IMR-90 (cell line): ENCODE measurements at regions not wholly inside any gene's neighbourhood (a gene's known extent, or its start where the extent isn't known, plus 50 kb on each side); places are given as distances from the start of the nearest gene placed in this dataset.

Experiments used
- ATAC-seq: fragments of 200-7000 bp; cut with Tn5 transposase; 2 replicates; pipeline ENCODE4 v1.9.1; 2020; ENCODE audit warnings: low read depth, mild to moderate bottlenecking, moderate library complexity
- BruUV-seq: library from RNA; stranded (reverse); fragments of 400-500 nt; replicated peaks from 2 replicates; lab custom pipeline; 2021; lab: Mats Ljungman, UMichigan
- CTCF ChIA-PET: fragments of 300-600 bp; formaldehyde crosslinking; extraction: SDS; loops from one replicate; lab custom pipeline; 2021; ENCODE audit warnings: antibody characterized with exemption; lab: Yijun Ruan, JAX
- POLR2A ChIA-PET: fragments of 300-600 bp; sonication (Branson Sonifier 250); formaldehyde crosslinking; loops from one replicate; lab custom pipeline; 2022; ENCODE audit warnings: antibody characterized with exemption; ENCODE audit not compliant: unreplicated experiment; lab: Charles Lee
- DNase-seq: peaks from one replicate; pipeline ENCODE4 v3.0.0; 2013
- H2AFZ ChIP-seq: replicated peaks from 2 replicates; pipeline ENCODE3; 2013; ENCODE audit warnings: low read length, mild to moderate bottlenecking; ENCODE audit not compliant: poor library complexity
- H2AK5ac ChIP-seq: 2 replicates; pipeline ENCODE4 v1.6.1; 2013; ENCODE audit warnings: low read depth, low read length, inconsistent platforms
- H2AK9ac ChIP-seq: replicated peaks from 2 replicates; pipeline ENCODE3; 2013; ENCODE audit warnings: mild to moderate bottlenecking, low read depth, low read length, moderate library complexity; ENCODE audit not compliant: poor library complexity
- H2BK120ac ChIP-seq: 2 replicates; pipeline ENCODE4 v1.6.1; 2013; ENCODE audit warnings: low read depth, low read length, inconsistent platforms
- H2BK15ac ChIP-seq: 3 replicates; pipeline ENCODE4 v1.6.1; 2013; ENCODE audit warnings: low read depth, low read length, inconsistent platforms
- H2BK20ac ChIP-seq: 2 replicates; pipeline ENCODE4 v1.6.1; 2013; ENCODE audit warnings: low read depth, mild to moderate bottlenecking, inconsistent platforms, low read length, moderate library complexity
- H2BK5ac ChIP-seq: 2 replicates; pipeline ENCODE4 v1.6.1; 2013; ENCODE audit warnings: mild to moderate bottlenecking, low read depth, low read length, inconsistent platforms; ENCODE audit not compliant: poor library complexity, severe bottlenecking
- H3K14ac ChIP-seq: replicated peaks from 2 replicates; pipeline ENCODE4 v1.6.1; 2013; ENCODE audit warnings: low read depth, low read length, inconsistent platforms
- H3K18ac ChIP-seq: 2 replicates; pipeline ENCODE4 v1.6.1; 2013; ENCODE audit warnings: low read depth, low read length, control low read depth
- H3K23ac ChIP-seq: 2 replicates; pipeline ENCODE4 v1.6.1; 2013; ENCODE audit warnings: low read depth, low read length, inconsistent platforms
- H3K27ac ChIP-seq: 2 replicates; pipeline ENCODE4 v1.5.1; 2013; ENCODE audit warnings: mild to moderate bottlenecking, control low read depth, low read length; ENCODE audit not compliant: insufficient read depth
- H3K27me3 ChIP-seq: 2 replicates; pipeline ENCODE4 v1.6.1; 2013; ENCODE audit warnings: low read length; ENCODE audit not compliant: control insufficient read depth, insufficient read depth
- H3K36me3 ChIP-seq: 2 replicates; pipeline ENCODE4 v1.6.1; 2013; ENCODE audit warnings: low read length, mixed read lengths; ENCODE audit not compliant: control insufficient read depth, insufficient read depth
- H3K4ac ChIP-seq: 2 replicates; pipeline ENCODE4 v1.6.1; 2013; ENCODE audit warnings: low read depth, low read length, inconsistent platforms
- H3K4me1 ChIP-seq: 2 replicates; pipeline ENCODE4 v1.6.1; 2013; ENCODE audit warnings: low read length, mixed read lengths; ENCODE audit not compliant: control insufficient read depth, insufficient read depth
- H3K4me2 ChIP-seq: 2 replicates; pipeline ENCODE4 v1.6.1; 2013; ENCODE audit warnings: low read depth, mild to moderate bottlenecking, control low read depth, low read length, moderate library complexity
- H3K4me3 ChIP-seq: 2 replicates; pipeline ENCODE4 v1.5.1; 2013; ENCODE audit warnings: low read depth, mild to moderate bottlenecking, control low read depth, low read length, moderate library complexity; ENCODE audit not compliant: insufficient read depth
- H3K56ac ChIP-seq: 2 replicates; pipeline ENCODE4 v1.6.1; 2013; ENCODE audit warnings: low read length, inconsistent platforms; ENCODE audit not compliant: insufficient read depth; ENCODE audit errors: extremely low read depth
- H3K79me1 ChIP-seq, 2 experiments: 2 replicates each; pipeline ENCODE4 v1.6.1; 2013; ENCODE audit warnings: low read length in 2 of 2, inconsistent platforms in 1 of 2, low read depth in 1 of 2
- H3K9ac ChIP-seq: 2 replicates; pipeline ENCODE4 v1.6.1; 2013; ENCODE audit warnings: low read depth, low read length, control low read depth
- H3K9me1 ChIP-seq: 2 replicates; pipeline ENCODE4 v1.6.1; 2013; ENCODE audit warnings: low read length, inconsistent platforms; ENCODE audit not compliant: insufficient read depth
- H3K9me3 ChIP-seq: 2 replicates; pipeline ENCODE4 v1.6.1; 2013; ENCODE audit warnings: low read length; ENCODE audit not compliant: control insufficient read depth, insufficient read depth
- H4K20me1 ChIP-seq: 2 replicates; pipeline ENCODE4 v1.6.1; 2013; ENCODE audit warnings: low read length, inconsistent platforms; ENCODE audit not compliant: insufficient read depth
- H4K5ac ChIP-seq: 2 replicates; pipeline ENCODE4 v1.6.1; 2013; ENCODE audit warnings: mild to moderate bottlenecking, low read depth, low read length, control low read depth
- H4K8ac ChIP-seq, 2 experiments: 2 replicates each; pipeline ENCODE4 v1.6.1; 2013; ENCODE audit warnings: low read depth in 2 of 2, low read length in 2 of 2, control low read depth in 1 of 2, inconsistent platforms in 1 of 2
- H4K91ac ChIP-seq: 2 replicates; pipeline ENCODE4 v1.6.1; 2013; ENCODE audit warnings: low read depth, low read length, inconsistent platforms; ENCODE audit not compliant: insufficient read depth
- BHLHE40 ChIP-seq: fragments of 150-350 bp; IDR thresholded peaks from 2 replicates; pipeline ENCODE4 v1.6.1; 2016; ENCODE audit warnings: mild to moderate bottlenecking, low read depth, low read length
- CHD1 ChIP-seq: IDR thresholded peaks from 2 replicates; pipeline ENCODE4 v1.6.1; 2012; ENCODE audit warnings: low read depth, low read length, improper control_type of control experiment
- FOS ChIP-seq: fragments of 150-350 bp; IDR thresholded peaks from 2 replicates; pipeline ENCODE4 v1.6.1; 2016; ENCODE audit warnings: low read depth, low read length
- MAZ ChIP-seq: IDR thresholded peaks from 2 replicates; pipeline ENCODE4 v1.6.1; 2012; ENCODE audit warnings: low read depth, mild to moderate bottlenecking, low read length, improper control_type of control experiment, moderate library complexity, borderline replicate concordance
- MXI1 ChIP-seq: IDR thresholded peaks from 2 replicates; pipeline ENCODE4 v1.6.1; 2012; ENCODE audit warnings: low read depth, mild to moderate bottlenecking, low read length, moderate library complexity, borderline replicate concordance
- NFE2L2 ChIP-seq: fragments of 150-350 bp; IDR thresholded peaks from 2 replicates; pipeline ENCODE4 v1.6.1; 2016; ENCODE audit warnings: low read depth, mild to moderate bottlenecking, low read length
- POLR2A ChIP-seq: IDR thresholded peaks from 2 replicates; pipeline ENCODE4 v1.6.1; 2012; ENCODE audit warnings: mild to moderate bottlenecking, low read depth, low read length
- RAD21 ChIP-seq: IDR thresholded peaks from 2 replicates; pipeline ENCODE4 v1.6.1; 2012; ENCODE audit warnings: low read length, improper control_type of control experiment
- RFX5 ChIP-seq: IDR thresholded peaks from 2 replicates; pipeline ENCODE4 v1.8.0; 2012; ENCODE audit warnings: low read depth, mild to moderate bottlenecking, low read length, moderate library complexity
- SMC3 ChIP-seq: fragments of 150-350 bp; IDR thresholded peaks from 2 replicates; pipeline ENCODE4 v1.6.1; 2016; ENCODE audit warnings: low read depth, mild to moderate bottlenecking, antibody characterized with exemption, low read length, moderate library complexity
- WGBS, 2 experiments: methylation state at CpG; one replicate each; pipeline versions ENCODE4 v1.1.5 to v1.1.7; 2013; ENCODE audit warnings: missing lambda C conversion rate in 2 of 2; ENCODE audit not compliant: insufficient read length in 1 of 2; ENCODE audit errors: extremely low coverage in 2 of 2; 5-methylcytosine and 5-hydroxymethylcytosine counted together
- dilution Hi-C: fragments of 300-500 bp; cut with HindIII; formaldehyde crosslinking; loops from one replicate; pipeline ENCODE4 v1.14.3; 2018; ENCODE audit warnings: low sequenced_read_pairs; ENCODE audit not compliant: unreplicated experiment
- in situ Hi-C: fragments of 300-500 bp; cut with MboI; formaldehyde crosslinking; loops from 3 replicates; pipeline ENCODE4 v1.14.3; 2019; ENCODE audit warnings: low sequenced_read_pairs, inconsistent platforms, mixed read lengths
- intact Hi-C: fragments of 100-400 bp; cut with micrococcal nuclease; formaldehyde crosslinking; loops from 2 replicates; pipeline ENCODE4 v1.10.0; 2022
- TF ChIP-seq, protein P1 (sequence below): conservative IDR thresholded peaks from 2 replicates; pipeline ENCODE4 v1.5.1; 2012; ENCODE audit warnings: mild to moderate bottlenecking, low read depth, low read length, improper control_type of control experiment
- TF ChIP-seq, protein P2 (sequence below): fragments of 150-350 bp; IDR thresholded peaks from 2 replicates; pipeline ENCODE4 v1.6.1; 2017; ENCODE audit warnings: mild to moderate bottlenecking, antibody characterized with exemption, low read length, low read depth
- TF ChIP-seq, protein P3 (sequence below): fragments of 150-350 bp; IDR thresholded peaks from 2 replicates; pipeline ENCODE4 v1.6.1; 2016; ENCODE audit warnings: low read depth, mild to moderate bottlenecking, low read length, moderate library complexity, borderline replicate concordance

DNA sequence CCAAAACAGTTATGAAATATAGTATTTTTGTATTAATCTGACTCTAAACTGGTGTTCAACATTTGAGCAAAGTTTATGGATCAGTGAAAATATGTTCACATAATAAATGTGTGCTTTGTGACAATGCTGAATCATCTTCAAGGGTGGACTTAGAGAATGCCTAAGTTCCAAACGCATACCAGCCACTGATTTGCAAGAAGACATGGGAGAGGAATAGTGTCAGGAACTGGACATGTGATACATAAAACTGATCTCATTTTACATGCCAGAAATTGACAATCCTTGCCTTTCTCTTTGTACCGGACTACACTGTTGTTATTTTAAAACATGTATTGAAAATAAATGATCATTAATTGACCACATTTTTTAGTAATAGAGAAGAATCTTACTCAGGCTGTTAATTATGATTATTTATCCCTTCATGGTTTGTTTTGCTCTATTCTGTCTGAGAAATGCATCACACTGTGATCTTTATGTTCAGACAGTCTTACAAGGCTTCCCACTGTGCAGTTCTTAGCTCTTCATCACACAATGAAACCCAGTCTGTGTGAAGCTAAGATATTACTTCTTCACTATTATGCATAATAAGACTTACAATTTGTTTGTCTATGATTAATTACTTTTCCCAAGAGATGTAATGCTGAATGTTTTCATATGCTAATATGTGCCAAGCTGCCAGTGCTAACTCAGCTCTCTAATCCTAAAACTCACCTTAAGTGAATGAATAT, 1180.6 kb upstream of the CDH8 start:
- H2BK15ac ChIP-seq: no peak overlapping the region
- no peak overlapping the region for H3K9ac ChIP-seq
- no CpG with 5 or more reads among the region's 2 CpGs for WGBS, 2 experiments
- H4K5ac ChIP-seq: no peak overlapping the region
- H3K56ac ChIP-seq: no peak overlapping the region
- no peak overlapping the region for H2BK120ac ChIP-seq
- no peak for TF ChIP-seq BHLHE40
- no peak for TF ChIP-seq RFX5
- no peak for TF ChIP-seq FOS
- TF ChIP-seq POLR2A: no peak
- TF ChIP-seq, protein P1, sequence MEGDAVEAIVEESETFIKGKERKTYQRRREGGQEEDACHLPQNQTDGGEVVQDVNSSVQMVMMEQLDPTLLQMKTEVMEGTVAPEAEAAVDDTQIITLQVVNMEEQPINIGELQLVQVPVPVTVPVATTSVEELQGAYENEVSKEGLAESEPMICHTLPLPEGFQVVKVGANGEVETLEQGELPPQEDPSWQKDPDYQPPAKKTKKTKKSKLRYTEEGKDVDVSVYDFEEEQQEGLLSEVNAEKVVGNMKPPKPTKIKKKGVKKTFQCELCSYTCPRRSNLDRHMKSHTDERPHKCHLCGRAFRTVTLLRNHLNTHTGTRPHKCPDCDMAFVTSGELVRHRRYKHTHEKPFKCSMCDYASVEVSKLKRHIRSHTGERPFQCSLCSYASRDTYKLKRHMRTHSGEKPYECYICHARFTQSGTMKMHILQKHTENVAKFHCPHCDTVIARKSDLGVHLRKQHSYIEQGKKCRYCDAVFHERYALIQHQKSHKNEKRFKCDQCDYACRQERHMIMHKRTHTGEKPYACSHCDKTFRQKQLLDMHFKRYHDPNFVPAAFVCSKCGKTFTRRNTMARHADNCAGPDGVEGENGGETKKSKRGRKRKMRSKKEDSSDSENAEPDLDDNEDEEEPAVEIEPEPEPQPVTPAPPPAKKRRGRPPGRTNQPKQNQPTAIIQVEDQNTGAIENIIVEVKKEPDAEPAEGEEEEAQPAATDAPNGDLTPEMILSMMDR: no peak
- TF ChIP-seq, protein P2, sequence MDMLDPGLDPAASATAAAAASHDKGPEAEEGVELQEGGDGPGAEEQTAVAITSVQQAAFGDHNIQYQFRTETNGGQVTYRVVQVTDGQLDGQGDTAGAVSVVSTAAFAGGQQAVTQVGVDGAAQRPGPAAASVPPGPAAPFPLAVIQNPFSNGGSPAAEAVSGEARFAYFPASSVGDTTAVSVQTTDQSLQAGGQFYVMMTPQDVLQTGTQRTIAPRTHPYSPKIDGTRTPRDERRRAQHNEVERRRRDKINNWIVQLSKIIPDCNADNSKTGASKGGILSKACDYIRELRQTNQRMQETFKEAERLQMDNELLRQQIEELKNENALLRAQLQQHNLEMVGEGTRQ: no peak
- TF ChIP-seq, protein P3, sequence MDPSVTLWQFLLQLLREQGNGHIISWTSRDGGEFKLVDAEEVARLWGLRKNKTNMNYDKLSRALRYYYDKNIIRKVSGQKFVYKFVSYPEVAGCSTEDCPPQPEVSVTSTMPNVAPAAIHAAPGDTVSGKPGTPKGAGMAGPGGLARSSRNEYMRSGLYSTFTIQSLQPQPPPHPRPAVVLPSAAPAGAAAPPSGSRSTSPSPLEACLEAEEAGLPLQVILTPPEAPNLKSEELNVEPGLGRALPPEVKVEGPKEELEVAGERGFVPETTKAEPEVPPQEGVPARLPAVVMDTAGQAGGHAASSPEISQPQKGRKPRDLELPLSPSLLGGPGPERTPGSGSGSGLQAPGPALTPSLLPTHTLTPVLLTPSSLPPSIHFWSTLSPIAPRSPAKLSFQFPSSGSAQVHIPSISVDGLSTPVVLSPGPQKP: no peak
- TF ChIP-seq SMC3: no peak
- TF ChIP-seq RAD21: no peak
- no peak for TF ChIP-seq CHD1
- no peak for TF ChIP-seq MXI1
- no peak for TF ChIP-seq MAZ
- TF ChIP-seq NFE2L2: no peak
- dilution Hi-C loops: no loop called here
- H3K23ac ChIP-seq: no peak overlapping the region
- in situ Hi-C loops: no loop called here
- H3K27ac ChIP-seq: no peak overlapping the region
- no peak overlapping the region for H2BK20ac ChIP-seq
- no peaks in the 10 kb centered on the region for H3K9me1 ChIP-seq
- H2AFZ ChIP-seq: no peak overlapping the region
- H4K8ac ChIP-seq: no peak overlapping the region
- no peak overlapping the region for H3K4me2 ChIP-seq
- H3K4me1 ChIP-seq: no peaks in the 10 kb centered on the region
- no peak overlapping the region for H2AK5ac ChIP-seq
- no peak overlapping the region for H4K91ac ChIP-seq
- no peaks in the 10 kb centered on the region for H3K27me3 ChIP-seq
- intact Hi-C loops: no loop called here
- peaks cover 3% of the 10 kb centered on the region; the same call in 1 of the 2 replicates for H3K9me3 ChIP-seq
- H3K14ac ChIP-seq: no peak overlapping the region
- no peak overlapping the region for H2BK5ac ChIP-seq
- BruUV-seq: no TSS peak
- ChIA-PET CTCF (interaction anchor here (1.0 kb wide), 1 partner anchor 12 kb away, joined by 4 read pairs; no protein-coding TSS in a partner anchor), POLR2A (no interaction called here)
- no peak overlapping the region for H3K18ac ChIP-seq
- no peak overlapping the region for H2AK9ac ChIP-seq
- H4K20me1 ChIP-seq: no peaks in the 10 kb centered on the region
- H3K4me3 ChIP-seq: no peak overlapping the region
- no peak overlapping the region for H3K4ac ChIP-seq
- no peak for ATAC-seq
- no peaks in the 10 kb centered on the region for H3K79me1 ChIP-seq
- H3K36me3 ChIP-seq: no peaks in the 10 kb centered on the region
- no peak for DNase-seq
